PFSK-1 (cell line): ENCODE measurements at regions not wholly inside any gene's neighbourhood (a gene's known extent, or its start where the extent isn't known, plus 50 kb on each side); places are given as distances from the start of the nearest gene placed in this dataset.

ENCODE experiments used
- FOXP2 ChIP-seq: optimal IDR thresholded peaks from 2 replicates; pipeline ENCODE3; 2011; ENCODE audit warnings: borderline replicate concordance, control low read depth, inconsistent platforms; ENCODE audit not compliant: insufficient read depth; ENCODE audit errors: extremely low read length, extremely low read depth
- POLR2AphosphoS5 ChIP-seq: IDR thresholded peaks from 2 replicates; pipeline ENCODE4 v1.6.1; 2012; ENCODE audit warnings: low read depth, mild to moderate bottlenecking, control low read depth, low read length, moderate library complexity
- SIN3A ChIP-seq: IDR thresholded peaks from 2 replicates; pipeline ENCODE4 v1.6.1; 2012; ENCODE audit warnings: mild to moderate bottlenecking, low read length, moderate library complexity, borderline replicate concordance; ENCODE audit not compliant: insufficient read depth
- TAF1 ChIP-seq: IDR thresholded peaks from 2 replicates; pipeline ENCODE4 v1.6.1; 2012; ENCODE audit warnings: low read length, control low read depth, borderline replicate concordance; ENCODE audit not compliant: insufficient read depth
- TF ChIP-seq, protein P1 (sequence below), 2 experiments: IDR thresholded peaks; 2 replicates each; pipeline versions ENCODE4 v1.6.1 to v1.8.0; 2011 to 2012; ENCODE audit warnings: low read depth in 2 of 2, low read length in 2 of 2, control low read depth in 1 of 2, inconsistent platforms in 1 of 2, mild to moderate bottlenecking in 1 of 2, moderate library complexity in 1 of 2; ENCODE audit not compliant: insufficient read depth in 1 of 2

DNA sequence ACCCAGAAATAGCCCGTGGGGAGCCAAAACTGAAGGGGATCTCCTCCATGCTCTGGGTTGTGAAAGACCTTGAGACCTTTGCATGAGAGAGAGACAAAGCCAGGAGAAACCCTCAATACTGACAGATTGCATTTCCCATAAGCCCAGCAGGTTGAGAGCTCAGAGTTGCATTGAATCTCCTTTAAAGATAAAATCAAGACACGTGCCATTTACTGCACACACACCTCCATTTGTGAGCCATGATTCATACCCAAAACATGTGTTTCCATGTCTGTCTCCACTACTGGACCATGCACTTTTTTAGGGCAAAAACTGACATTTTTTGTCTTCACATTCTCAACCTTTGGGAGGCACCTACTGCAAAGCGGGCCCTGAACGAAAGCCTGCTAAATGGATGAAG lies 144.0 kb upstream of the NRIP1 start:
- TF ChIP-seq SIN3A, result no peak
- no peak for TF ChIP-seq POLR2AphosphoS5
- no peak for TF ChIP-seq TAF1
- TF ChIP-seq, protein P1, sequence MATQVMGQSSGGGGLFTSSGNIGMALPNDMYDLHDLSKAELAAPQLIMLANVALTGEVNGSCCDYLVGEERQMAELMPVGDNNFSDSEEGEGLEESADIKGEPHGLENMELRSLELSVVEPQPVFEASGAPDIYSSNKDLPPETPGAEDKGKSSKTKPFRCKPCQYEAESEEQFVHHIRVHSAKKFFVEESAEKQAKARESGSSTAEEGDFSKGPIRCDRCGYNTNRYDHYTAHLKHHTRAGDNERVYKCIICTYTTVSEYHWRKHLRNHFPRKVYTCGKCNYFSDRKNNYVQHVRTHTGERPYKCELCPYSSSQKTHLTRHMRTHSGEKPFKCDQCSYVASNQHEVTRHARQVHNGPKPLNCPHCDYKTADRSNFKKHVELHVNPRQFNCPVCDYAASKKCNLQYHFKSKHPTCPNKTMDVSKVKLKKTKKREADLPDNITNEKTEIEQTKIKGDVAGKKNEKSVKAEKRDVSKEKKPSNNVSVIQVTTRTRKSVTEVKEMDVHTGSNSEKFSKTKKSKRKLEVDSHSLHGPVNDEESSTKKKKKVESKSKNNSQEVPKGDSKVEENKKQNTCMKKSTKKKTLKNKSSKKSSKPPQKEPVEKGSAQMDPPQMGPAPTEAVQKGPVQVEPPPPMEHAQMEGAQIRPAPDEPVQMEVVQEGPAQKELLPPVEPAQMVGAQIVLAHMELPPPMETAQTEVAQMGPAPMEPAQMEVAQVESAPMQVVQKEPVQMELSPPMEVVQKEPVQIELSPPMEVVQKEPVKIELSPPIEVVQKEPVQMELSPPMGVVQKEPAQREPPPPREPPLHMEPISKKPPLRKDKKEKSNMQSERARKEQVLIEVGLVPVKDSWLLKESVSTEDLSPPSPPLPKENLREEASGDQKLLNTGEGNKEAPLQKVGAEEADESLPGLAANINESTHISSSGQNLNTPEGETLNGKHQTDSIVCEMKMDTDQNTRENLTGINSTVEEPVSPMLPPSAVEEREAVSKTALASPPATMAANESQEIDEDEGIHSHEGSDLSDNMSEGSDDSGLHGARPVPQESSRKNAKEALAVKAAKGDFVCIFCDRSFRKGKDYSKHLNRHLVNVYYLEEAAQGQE (IDR thresholded peaks at IDR 0.05; ENCODE audit: insufficient read depth in 1 of 2, low read depth in 2 of 2, low read length in 2 of 2), result no peak

- TF ChIP-seq TAF1, result no peak
- no peak for TF ChIP-seq SIN3A
- no peak for TF ChIP-seq POLR2AphosphoS5
- TF ChIP-seq, protein P1 (IDR thresholded peaks at IDR 0.05; ENCODE audit: insufficient read depth in 1 of 2, low read depth in 2 of 2, low read length in 2 of 2), result no peak
- no peak for TF ChIP-seq FOXP2
Measured at GRCh38 chr21:15209224-15209623, 144.4 kb upstream of the NRIP1 start.

DNA sequence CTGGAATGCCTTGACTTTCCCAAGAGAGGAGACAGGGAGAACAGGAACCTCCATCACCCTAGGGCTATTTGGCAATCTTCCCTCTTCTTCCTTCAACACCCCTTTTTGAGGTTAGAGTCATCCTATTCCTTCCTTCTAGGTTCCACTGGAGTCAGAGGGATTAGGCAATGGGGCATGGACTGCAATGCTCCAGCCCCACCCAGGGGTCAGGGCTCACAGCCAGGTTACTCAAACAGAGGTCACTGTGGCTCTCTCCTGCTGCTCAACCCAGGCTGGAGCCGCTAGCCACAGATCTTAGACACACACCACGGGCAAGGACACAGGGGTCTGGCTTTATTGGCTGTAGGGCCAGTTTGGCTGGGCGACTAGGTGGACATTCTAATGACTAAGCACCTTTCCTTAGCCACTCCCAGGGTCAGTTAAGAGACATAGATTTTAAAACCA lies 145.5 kb upstream of the NRIP1 start:
- TF ChIP-seq TAF1 (no peak), FOXP2 (no peak)
- TF ChIP-seq, protein P1 (IDR thresholded peaks at IDR 0.05; ENCODE audit: insufficient read depth in 1 of 2, low read depth in 2 of 2, low read length in 2 of 2), result 0 out of 4 replicates have a peak, but pooled peaks of 1 of the 2 experiments have one; percentile 9

- TF ChIP-seq FOXP2, result peak; percentile 20
- TF ChIP-seq, protein P1 (IDR thresholded peaks at IDR 0.05; ENCODE audit: insufficient read depth in 1 of 2, low read depth in 2 of 2, low read length in 2 of 2), result no peak
Measured at GRCh38 chr21:15211491-15212133, 146.8 kb upstream of the NRIP1 start.

GRCh38 chr21:15212206-15212605 lies 147.4 kb upstream of the NRIP1 start:
- TF ChIP-seq FOXP2 (no peak), TAF1 (no peak), POLR2AphosphoS5 (no peak), SIN3A (no peak)
- TF ChIP-seq, protein P1 (IDR thresholded peaks at IDR 0.05; ENCODE audit: insufficient read depth in 1 of 2, low read depth in 2 of 2, low read length in 2 of 2), result no peak
